NOMO-1 treated with dmso at 0.1 percent for 144 hours (cell line): ENCODE measurements at regions not wholly inside any gene's neighbourhood (a gene's known extent, or its start where the extent isn't known, plus 50 kb on each side); places are given as distances from the start of the nearest gene placed in this dataset.
"Not testable (repeated sequence)": the region's sequence is repeated elsewhere in the genome, so short reads cannot be mapped to it uniquely, and the experiment has no call there.

Experiments
- DNase-seq: peaks from one replicate; lab custom pipeline; 2025; ENCODE audit not compliant: unreplicated experiment; lab: John Stamatoyannopoulos, UW

DNA sequence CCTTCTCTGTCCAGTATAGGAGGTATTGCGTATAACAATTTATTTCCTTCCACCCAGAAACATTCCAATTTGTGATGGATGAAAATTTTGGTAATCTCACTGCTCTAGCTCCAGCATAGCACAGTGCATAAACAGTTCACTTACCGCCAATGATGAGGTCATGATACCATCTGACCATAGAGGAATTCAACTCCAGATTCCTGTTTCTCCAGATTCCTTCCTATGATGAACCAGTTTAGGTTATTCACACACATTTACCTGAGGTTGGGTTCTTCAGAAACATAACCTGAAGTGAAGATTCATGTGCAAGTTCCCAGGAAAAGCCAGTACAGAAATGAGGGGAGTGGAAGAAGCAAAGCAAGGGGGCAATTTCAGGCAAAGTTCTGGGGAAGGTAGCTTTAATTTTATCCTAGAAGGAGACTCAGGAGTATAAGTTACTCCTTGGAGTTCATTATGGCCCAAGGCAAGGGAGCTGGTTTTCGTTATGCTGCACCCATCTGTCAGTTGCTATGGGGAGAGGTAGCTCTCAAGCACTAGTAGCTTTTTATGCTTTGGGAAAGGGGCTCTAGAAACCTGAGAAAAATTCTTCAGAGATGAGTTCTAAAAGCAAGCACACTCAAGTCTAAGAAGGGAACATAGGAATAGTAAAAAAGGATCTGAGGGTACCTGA is 121.6 kb downstream of the CASP12 start:
- DNase-seq = no peak

DNA sequence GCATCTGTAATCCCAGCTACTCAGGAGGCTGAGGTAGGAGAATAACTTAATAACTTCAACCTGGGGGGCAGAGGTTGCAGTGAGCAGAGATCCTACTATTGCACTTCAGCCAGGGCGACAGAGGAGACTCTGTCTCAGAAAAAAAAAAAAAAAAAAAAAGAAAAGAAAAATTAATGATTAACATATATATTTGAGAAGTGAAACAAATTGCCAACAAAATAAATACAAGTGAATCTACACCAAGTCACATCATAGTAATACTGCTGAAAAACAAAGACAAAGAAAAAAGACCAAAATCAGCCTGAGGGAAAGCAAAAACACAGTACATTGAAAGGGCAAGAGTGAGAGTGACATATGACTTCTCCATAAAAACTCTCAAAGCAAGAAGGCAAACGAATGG is 123.7 kb downstream of the CASP12 start:
- DNase-seq = no peak

DNA sequence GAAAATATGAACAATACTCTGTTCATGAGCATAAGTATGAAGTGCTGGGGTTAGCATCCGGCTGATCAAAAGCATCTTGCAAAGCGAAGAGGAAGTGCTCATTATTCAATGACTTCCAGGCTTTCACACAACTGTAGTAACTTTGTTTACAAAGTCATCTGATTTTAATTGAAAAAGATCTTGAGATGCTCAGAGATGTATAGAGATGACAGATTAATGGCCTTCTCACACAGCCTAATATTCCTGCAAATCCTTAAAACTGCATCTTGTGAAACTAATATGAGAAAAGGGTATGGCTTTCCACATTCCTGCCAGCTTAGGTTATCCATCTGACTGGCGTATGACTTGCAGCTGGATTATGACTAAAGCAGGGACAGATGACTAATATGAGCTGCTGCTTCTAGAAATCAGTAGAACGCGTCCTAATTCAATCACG is 125.4 kb downstream of the CASP12 start:
- no peak for DNase-seq

DNA sequence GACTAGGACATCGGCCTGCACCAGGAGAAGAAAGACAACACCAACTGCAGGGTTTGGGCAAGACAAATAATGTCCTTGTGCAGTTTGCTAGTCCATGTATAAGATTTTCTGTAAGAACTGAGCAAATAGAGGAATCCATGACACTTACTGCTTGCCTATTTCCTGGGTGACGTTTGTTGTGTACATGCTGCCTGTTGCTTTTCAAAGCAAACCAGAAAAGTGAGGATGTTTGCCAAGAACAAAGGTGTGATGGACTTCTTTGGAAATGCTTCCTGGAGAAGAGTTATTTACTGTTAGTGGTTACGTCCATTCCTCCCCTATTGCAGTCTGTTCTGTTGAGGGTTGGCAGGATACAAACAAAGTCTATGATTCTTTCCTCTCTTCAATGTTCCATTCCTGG is 126.5 kb downstream of the CASP12 start:
- no peak for DNase-seq

DNA sequence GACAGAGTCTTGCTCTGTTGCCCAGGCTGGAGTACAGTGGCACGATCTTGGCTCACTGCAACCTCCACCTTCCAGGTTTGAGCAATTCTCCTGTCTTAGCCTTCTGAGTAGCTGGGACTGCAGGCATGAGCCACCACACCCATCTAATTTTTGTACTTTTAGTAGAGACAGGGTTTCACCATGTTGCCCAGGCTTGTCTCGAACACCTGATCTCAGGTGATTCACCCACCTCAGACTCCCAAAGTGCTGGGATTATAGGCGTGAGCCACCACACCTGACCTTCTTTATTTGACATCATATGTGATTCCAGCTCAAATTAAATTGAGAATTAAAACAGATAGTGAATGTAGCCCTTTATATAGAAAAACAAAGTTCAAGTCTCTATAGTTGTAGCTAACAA is 127.2 kb downstream of the CASP12 start:
- DNase-seq = not testable (repeated sequence)

DNA sequence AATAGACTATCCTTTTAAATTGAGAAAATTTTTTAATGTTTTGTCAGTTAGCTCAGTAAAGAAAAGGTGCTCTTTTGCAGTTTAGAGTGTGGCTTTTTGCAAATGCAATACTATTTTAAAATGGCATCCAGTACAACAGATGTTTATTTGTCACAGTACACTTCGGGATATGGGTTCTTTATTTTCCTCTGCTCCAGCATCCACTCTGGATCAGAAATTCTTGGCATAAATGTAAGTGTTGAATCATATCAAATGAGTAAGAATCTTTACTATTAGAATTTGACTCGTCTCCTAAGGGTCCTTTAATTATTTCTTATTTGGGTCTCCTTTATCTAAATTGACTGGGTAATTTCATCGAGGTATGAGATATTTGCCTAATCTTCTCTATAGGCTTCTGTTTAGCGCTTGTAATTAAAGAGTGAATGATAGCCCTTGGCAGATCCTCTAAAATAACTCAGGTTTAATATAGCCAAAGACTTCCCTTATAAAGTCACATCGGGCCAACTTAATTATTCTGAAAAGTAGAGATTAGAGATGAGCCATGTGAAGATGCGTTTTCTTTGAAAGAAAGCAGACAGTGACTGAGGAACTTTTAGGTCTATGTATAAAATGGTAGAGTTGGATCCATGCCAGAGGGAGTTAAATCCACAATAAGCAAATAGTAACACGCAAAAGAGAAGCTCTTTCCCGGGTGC is 132.7 kb downstream of the CASP12 start:
- no peak for DNase-seq

DNA sequence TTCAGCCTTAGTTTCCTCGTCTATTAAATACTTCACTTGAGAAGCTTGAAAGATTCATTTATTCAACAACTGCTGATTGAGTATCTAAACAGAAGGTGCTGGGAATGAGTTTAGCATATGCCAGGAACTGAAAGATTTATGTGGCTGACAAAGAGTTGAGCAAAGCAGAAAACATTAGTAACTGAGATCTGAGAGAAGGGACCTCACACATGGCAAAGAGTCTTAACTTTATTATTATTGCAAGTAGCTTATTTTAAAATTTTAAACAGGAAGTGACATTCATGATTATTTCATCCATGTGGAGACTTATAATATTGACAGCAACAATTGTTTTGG is 133.6 kb downstream of the CASP12 start:
- DNase-seq = no peak

DNA sequence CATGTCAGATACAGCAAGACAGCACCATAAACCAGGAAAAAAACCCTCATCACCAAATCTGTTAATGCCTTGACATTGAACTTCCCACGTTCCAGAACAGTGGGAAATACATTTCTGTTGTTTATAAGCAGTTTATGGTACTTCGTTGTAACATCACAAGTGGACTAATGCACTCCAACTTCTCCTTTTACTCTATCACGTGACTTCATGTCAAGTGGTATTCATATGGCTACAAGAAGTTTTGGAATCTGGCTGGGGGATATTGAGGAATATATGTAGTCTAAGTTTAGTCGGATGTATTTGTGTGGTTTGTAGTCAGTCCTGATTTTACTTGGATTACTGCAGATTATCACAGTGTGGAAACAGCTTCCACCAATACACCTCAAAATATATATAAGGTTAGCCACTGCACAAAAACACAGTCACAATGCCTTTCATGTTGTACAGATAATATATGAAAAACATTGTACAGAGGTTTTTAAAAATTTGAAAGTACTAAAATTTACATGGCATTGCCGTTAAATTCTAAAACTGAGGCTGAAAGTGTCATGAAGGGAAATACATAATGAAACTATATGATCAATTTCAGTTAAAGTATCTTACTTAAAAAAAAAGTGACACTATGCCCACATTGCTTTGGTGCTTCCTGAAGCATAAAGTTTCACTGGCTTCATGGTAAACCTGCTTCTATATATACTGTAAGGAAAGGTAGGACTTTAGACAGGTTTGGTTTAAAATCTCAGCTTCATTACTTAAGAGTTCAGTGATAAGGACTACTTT is 134.1 kb downstream of the CASP12 start:
- DNase-seq = no peak

DNA sequence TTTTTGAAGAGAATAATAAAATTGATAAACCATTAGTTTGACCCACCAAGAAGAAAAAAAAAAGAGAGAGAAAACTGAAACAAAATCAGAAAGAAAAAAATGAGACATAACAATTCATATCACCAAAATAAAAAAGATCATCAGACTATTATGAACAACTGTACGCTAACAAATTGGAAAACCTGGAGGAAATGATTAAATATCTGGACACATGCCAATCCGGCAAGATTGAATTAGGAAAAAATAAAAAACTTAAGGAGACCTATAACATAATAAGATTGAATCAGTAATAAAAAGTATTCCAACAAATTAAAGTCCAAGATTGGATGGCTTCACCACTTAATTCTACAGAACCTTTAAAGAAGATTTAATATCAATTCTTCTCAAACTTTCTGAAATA is 136.7 kb downstream of the CASP12 start:
- DNase-seq = no peak

DNA sequence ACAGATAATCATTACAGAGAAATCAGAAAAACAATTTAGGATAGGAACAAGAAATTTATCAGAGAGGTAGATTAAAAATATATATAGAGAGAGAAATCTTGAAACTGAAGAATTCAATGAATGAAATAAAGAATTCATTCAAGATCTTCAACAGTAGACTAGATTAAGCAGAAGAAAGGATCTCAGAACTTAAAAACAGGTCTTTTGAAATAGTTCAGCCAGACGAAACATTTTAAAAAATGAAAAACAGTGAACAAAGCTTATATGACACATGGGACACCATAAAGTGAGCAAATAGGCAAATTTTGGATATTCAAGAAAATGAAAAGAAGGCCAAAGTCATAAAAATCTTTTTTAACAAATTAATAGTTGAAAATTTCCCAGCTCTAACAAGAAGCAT is 138.8 kb downstream of the CASP12 start:
- DNase-seq = no peak

DNA sequence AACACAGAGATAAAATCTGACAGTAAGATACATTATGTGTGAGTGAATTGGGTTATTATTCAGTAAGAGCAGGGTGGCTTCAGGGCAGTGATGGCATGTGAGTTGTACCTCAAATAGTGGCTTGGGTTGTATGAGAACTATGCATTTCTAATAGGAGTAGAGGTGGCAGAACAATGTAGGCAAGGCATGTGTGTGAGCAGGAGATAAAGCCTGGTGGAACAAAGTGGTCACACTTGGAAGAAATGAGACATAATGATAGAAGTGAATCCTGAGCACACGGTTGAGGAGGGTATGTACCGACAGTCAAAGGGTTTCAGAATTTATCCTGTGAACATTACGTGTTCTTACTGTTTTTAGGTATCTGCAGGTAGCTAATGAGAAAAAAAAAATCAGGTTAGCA is 159.3 kb downstream of the CASP12 start:
- no peak for DNase-seq

DNA sequence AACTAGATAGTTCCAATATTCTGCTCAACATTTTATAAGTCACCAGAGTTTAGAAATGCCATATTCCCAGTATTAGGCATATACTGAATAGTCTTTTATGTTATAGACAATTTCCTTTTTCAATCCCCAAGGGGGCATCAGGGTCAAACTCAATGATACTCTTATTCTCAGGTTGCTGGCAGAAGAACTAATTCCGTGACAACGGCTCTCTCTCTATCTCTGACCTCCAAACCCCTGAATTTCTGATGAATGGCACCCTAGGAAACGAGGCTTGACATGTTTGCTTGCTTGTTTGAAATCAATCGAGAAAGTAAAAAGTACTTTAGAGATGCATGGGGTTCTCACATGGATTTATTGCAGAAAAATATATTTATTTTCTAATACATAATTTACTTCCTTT is 160.1 kb downstream of the CASP12 start:
- DNase-seq = no peak

DNA sequence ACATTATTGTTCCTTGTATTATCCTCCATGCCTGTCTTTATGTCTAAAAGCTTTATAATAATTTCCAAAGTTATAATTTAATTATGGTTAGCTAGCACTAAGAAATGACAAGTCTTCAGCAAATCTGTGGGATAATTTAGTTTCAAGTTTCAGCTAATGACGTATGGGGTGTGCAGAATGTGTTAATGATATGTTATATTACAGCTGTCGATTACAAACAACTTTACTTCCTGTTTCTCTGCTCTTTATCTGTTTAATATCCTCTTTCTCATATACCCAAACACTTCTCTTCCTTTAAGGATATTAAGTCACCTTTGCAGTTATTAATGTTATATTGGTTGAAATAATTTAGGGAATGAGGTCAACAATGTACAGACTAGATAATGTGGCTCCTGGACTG is 161.8 kb downstream of the CASP12 start:
- no peak for DNase-seq

DNA sequence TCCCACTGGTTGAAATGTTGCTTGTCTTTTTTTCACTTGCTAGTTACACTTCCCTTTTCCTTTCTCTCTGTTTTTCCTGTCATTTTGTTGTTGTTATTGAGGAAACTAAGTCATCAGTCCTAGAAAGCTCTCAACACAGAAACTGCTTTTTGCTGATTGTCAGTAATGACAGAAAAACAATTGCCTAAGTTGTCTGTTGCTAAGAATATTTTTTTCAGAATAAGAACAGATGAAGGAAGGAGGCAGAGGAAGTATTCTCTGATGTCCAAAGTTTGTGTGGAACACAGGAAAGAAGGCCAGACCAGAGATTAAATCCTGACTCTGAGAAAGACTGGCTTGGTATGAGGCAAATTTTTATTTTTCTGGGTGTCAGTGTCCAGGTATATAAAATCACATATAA is 163.3 kb downstream of the CASP12 start:
- DNase-seq = no peak

DNA sequence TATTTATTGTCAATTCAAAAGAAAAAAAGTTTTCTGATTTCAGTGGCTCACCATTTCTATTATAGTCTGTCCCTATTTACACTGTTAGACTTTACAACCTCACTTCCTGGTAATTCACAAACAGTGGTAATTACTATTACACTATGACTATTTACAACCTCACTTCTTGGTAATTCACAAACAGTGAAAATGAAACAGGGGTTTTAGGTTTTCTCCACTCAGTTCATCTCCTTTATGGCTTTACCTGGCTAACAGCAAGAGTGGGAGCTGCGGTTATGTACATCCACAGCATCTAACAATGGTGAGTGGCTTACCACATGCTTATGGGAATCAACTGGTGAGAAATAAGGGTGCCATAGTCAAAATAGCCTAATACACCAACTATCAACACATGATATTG is 166.4 kb downstream of the CASP12 start:
- DNase-seq = no peak

DNA sequence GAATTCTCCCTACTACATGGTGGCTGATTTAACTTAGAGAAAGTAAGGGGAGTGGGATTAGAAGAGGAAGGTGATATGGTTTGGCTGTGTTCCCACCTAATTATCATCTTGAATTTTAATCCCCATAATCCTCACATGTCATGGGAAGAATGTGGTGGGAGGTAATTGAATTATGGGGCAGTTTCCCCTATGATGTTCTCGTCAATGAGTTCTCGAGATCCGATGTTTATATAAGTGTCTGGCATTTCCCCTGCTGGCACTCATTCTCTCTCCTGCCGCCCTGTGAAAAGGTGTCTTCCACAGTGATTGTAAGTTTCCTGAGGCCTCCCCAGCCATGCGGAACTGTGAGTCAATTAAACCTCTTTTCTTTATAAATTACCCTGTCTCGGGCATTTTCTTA is 169.3 kb downstream of the CASP12 start:
- no peak for DNase-seq

DNA sequence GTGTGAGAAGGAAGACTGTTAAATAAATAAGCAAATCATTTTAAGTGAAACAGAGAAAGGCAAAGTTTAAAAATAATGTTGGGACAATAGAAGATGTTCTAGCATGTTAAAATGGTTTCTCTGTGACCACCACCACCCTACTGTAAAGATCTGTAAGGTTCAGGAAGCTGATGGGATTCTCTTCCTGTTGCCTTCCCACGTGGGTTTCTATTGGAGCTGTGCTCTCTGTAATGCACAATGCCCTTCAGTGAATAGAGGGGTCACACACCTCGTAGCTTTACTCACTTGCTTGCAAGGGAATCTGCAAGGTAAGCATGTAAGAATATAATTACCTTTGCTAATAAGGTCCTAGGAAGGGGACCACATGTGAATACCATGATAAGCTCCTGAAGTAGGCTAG is 170.5 kb downstream of the CASP12 start:
- no peak for DNase-seq

DNA sequence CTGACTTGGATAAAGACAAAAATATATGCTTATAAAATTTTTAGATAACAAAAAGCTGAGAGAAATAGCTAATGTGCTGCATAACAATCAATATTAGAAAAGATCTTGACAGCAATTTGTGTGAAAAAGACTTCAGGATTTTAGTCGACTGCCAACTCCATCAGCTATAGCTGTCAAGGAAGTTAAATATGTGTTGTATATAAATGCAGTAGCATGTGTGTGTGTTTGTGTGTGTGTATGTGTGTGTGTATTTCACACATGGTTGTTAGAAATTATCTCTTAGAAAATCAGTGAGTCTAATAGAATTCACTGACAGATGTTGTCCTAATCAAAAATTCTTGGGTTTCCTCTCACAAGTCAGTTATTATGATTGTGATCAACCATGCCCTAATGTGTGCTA is 171.2 kb downstream of the CASP12 start:
- no peak for DNase-seq

DNA sequence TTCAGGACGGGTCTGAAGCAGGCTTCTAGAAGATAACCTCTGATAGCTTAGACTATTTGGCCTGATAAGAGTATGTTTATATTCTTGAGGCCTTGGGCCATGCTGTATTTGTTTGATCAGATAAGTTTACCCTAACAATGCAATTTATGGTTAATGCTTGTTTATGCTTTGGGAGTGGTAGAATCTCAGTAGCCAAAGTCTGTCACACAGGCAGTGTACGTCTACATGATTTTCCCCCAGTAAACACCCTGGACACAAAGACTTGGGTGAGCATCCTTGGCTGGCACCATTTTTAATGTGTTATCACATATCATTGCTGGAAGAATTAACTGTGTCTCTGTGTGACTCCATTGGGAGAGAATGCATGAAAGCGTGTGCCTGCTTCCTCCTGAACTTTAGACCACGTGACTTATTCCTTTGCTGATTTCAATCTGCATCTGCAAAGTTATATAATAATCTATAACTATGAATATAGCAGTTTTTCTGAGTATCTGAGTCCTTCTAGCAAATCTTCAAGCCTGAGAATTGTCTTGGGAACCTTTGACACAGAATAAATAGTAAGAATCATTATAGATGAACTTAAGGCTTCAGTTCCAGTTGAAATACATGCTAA is 172.4 kb downstream of the CASP12 start:
- no peak for DNase-seq

DNA sequence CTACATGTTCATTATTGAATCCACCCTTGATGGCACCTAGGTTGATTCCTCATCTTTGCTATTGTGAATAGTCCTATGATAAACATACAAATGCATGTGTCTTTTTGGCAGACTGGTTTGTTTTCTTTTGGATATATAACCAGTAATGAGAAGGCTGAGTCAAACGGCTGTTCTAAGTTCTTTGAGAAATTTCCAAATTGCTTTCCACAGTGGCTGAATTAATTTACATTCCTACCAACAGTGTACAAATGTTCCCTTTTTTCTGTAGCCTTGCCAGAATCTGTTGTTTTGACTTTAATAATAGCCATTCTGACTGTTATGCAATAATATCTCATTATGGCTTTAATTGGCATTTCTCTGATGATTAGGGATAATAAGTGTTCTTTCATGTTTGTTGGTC is 184.9 kb downstream of the CASP12 start:
- DNase-seq = no peak

DNA sequence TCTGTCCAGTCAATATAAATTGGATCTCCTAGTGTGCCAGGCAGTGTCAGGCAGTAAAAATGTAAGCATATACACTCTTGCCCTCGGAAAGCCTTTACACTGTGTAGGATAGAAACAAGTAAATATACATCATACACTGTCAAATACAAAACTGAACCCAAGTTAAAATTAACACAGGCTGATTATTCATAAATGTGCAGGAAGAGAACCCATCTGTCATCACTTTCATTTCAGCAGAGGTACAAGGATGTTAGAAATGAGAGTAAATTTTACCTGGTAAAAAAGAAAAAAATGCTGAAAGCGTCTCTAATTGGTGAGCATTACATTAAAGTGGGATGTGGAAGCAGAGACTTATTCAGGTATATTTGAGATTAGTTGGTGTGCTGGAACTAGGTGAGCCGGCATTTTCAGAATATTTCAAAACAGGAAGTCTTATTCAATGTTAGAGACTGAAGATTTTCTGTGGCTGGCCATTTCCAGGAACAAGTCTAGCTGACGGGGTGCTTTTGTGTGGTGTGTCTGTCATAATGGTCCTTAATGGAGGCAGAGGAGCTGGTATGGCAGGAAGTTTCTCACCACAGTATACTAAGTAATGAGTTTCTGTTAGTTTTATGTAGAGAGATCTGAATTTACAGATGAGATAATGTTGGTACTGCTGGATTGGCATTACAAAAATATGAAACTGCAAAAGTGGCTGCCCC is 192.6 kb downstream of the CASP12 start:
- peak; percentile 91 for DNase-seq
